H1 (cell line): ENCODE measurements at regions not wholly inside any gene's neighbourhood (a gene's known extent, or its start where the extent isn't known, plus 50 kb on each side); places are given as distances from the start of the nearest gene placed in this dataset.

Experiments
- CTCF ChIA-PET: fragments of 300-600 bp; sonication (Branson Sonifier 250); formaldehyde crosslinking; loops from one replicate; lab custom pipeline; 2021; ENCODE audit not compliant: partially characterized antibody; lab: Charles Lee
- POLR2A ChIA-PET: fragments of 300-600 bp; sonication (Branson Sonifier 250); formaldehyde crosslinking; loops from one replicate; lab custom pipeline; 2021; ENCODE audit warnings: inconsistent platforms; ENCODE audit not compliant: partially characterized antibody; lab: Charles Lee
- DNase-seq, 2 experiments: peaks; one replicate each; pipeline versions ENCODE4 v3.0.0 to v3.0.0-alpha.2; 2010 to 2022; ENCODE audit warnings: low spot score in 2 of 2, low read depth in 1 of 2, mixed read lengths in 1 of 2
- FAIRE-seq: peaks from 2 replicates; lab custom pipeline; 2011; peaks lifted over from hg19 to GRCh38; lab: Jason Lieb, UNC
- H2AFZ ChIP-seq: 2 replicates; pipeline ENCODE4 v1.8.1; 2012; ENCODE audit warnings: low read length, inconsistent platforms
- H2AK5ac ChIP-seq: 2 replicates; pipeline ENCODE4 v1.6.1; 2013; ENCODE audit warnings: low read depth, low read length
- H2BK120ac ChIP-seq: replicated peaks from 2 replicates; pipeline ENCODE3; 2013; ENCODE audit warnings: low read depth, low read length, inconsistent platforms
- H2BK12ac ChIP-seq: 2 replicates; pipeline ENCODE4 v1.6.1; 2013; ENCODE audit warnings: low read depth, low read length
- H2BK15ac ChIP-seq: 2 replicates; pipeline ENCODE4 v1.6.1; 2013; ENCODE audit warnings: low read length
- H2BK20ac ChIP-seq: 2 replicates; pipeline ENCODE4 v1.6.1; 2013; ENCODE audit warnings: low read length
- H2BK5ac ChIP-seq: 2 replicates; pipeline ENCODE4 v1.6.1; 2013; ENCODE audit warnings: low read depth, low read length
- H3K14ac ChIP-seq: 2 replicates; pipeline ENCODE4 v1.6.1; 2013; ENCODE audit warnings: inconsistent platforms; ENCODE audit not compliant: insufficient read length
- H3K18ac ChIP-seq: 2 replicates; pipeline ENCODE4 v1.6.1; 2013; ENCODE audit warnings: low read length; ENCODE audit errors: extremely low read depth
- H3K23ac ChIP-seq: 2 replicates; pipeline ENCODE4 v1.6.1; 2013; ENCODE audit warnings: inconsistent platforms; ENCODE audit not compliant: insufficient read length
- H3K23me2 ChIP-seq: 2 replicates; pipeline ENCODE4 v1.6.1; 2013; ENCODE audit warnings: low read depth, low read length
- H3K27ac ChIP-seq: 2 replicates; pipeline ENCODE4 v1.6.1; 2011; ENCODE audit warnings: low read depth, low read length, inconsistent platforms
- H3K27me3 ChIP-seq, 4 experiments: replicated peaks in 1 of 4; 1 replicate in 1 of 4; 2 replicates in 3 of 4; pipeline versions ENCODE4 v1.6.1 to v1.8.1; 2011 to 2013; ENCODE audit warnings: low read length in 3 of 4, mild to moderate bottlenecking in 3 of 4, inconsistent platforms in 2 of 4, mixed read lengths in 2 of 4, moderate library complexity in 1 of 4; ENCODE audit not compliant: control insufficient read depth in 3 of 4, insufficient read depth in 3 of 4; ENCODE audit errors: extremely low read depth in 1 of 4
- H3K36me3 ChIP-seq, 4 experiments: 2 replicates each; pipeline versions ENCODE4 v1.6.1 to v1.8.1; 2011 to 2013; ENCODE audit warnings: mild to moderate bottlenecking in 4 of 4, low read length in 3 of 4, moderate library complexity in 2 of 4, control low read depth in 1 of 4, inconsistent platforms in 1 of 4; ENCODE audit not compliant: insufficient read depth in 4 of 4, control insufficient read depth in 2 of 4
- H3K4ac ChIP-seq: replicated peaks from 2 replicates; pipeline ENCODE3; 2013; ENCODE audit warnings: low read length, low read depth, mixed read lengths, inconsistent platforms; ENCODE audit not compliant: insufficient read length
- H3K4me1 ChIP-seq, 4 experiments: replicated peaks in 1 of 4; 1 replicate in 1 of 4; 2 replicates in 3 of 4; pipeline versions ENCODE4 v1.6.1 to v1.8.1; 2011 to 2013; ENCODE audit warnings: low read length in 3 of 4, inconsistent platforms in 2 of 4, mixed read lengths in 1 of 4; ENCODE audit not compliant: insufficient read depth in 4 of 4, control insufficient read depth in 3 of 4
- H3K4me2 ChIP-seq, 2 experiments: 2 replicates each; pipeline versions ENCODE4 v1.6.1 to v1.8.1; 2011 to 2013; ENCODE audit warnings: low read depth in 2 of 2, low read length in 2 of 2, control low read depth in 1 of 2, inconsistent platforms in 1 of 2, mild to moderate bottlenecking in 1 of 2; ENCODE audit not compliant: insufficient read depth in 1 of 2
- H3K4me3 ChIP-seq, 4 experiments: fragments of 200-600, 300-600 bp in 1 of 4; sonication (generic), shearing (Covaris generic), sonication (Bioruptor Twin) in 1 of 4; 2 replicates each; pipeline versions ENCODE4 v1.5.1 to v1.8.1; 2011 to 2016; ENCODE audit warnings: low read length in 4 of 4, low read depth in 3 of 4, control low read depth in 2 of 4, inconsistent platforms in 2 of 4, mild to moderate bottlenecking in 2 of 4, mixed read lengths in 1 of 4, moderate library complexity in 1 of 4; ENCODE audit not compliant: insufficient read depth in 2 of 4; ENCODE audit errors: extremely low read depth in 1 of 4
- H3K56ac ChIP-seq: replicated peaks from 2 replicates; pipeline ENCODE3; 2013; ENCODE audit warnings: low read depth, mild to moderate bottlenecking, mixed read lengths, low read length, inconsistent platforms; ENCODE audit not compliant: insufficient read length
- H3K79me1 ChIP-seq: 2 replicates; pipeline ENCODE4 v1.6.1; 2013; ENCODE audit warnings: low read depth, low read length, control low read depth
- H3K79me2 ChIP-seq, 2 experiments: 2 replicates each; pipeline versions ENCODE4 v1.6.1 to v1.8.1; 2012 to 2013; ENCODE audit warnings: low read length in 2 of 2, mild to moderate bottlenecking in 2 of 2, inconsistent platforms in 1 of 2; ENCODE audit not compliant: insufficient read depth in 2 of 2, control insufficient read depth in 1 of 2
- H3K9ac ChIP-seq, 4 experiments: replicated peaks in 1 of 4; 1 replicate in 1 of 4; 2 replicates in 3 of 4; pipeline versions ENCODE4 v1.6.1 to v1.8.1; 2011 to 2013; ENCODE audit warnings: low read depth in 3 of 4, low read length in 3 of 4, control low read depth in 2 of 4, mild to moderate bottlenecking in 2 of 4, moderate library complexity in 2 of 4, inconsistent platforms in 1 of 4; ENCODE audit errors: extremely low read depth in 1 of 4
- H3K9me3 ChIP-seq, 2 experiments: 2 replicates each; pipeline versions ENCODE4 v1.6.1 to v1.8.1; 2012 to 2013; ENCODE audit warnings: mild to moderate bottlenecking in 2 of 2, moderate library complexity in 2 of 2, control low read depth in 1 of 2, inconsistent platforms in 1 of 2, low read depth in 1 of 2, low read length in 1 of 2, mixed read lengths in 1 of 2; ENCODE audit not compliant: insufficient read depth in 2 of 2
- H4K20me1 ChIP-seq, 2 experiments: replicated peaks in 1 of 2; 2 replicates each; pipeline versions ENCODE3 to v1.8.1; 2011 to 2013; ENCODE audit warnings: inconsistent platforms in 2 of 2, low read length in 2 of 2, mild to moderate bottlenecking in 1 of 2; ENCODE audit not compliant: insufficient read depth in 2 of 2, control insufficient read depth in 1 of 2
- H4K5ac ChIP-seq: 2 replicates; pipeline ENCODE4 v1.6.1; 2013; ENCODE audit warnings: low read length, low read depth, mixed read lengths, inconsistent platforms; ENCODE audit not compliant: insufficient read length
- H4K8ac ChIP-seq: 2 replicates; pipeline ENCODE4 v1.8.0; 2013; ENCODE audit warnings: mild to moderate bottlenecking, moderate library complexity, low read length, inconsistent platforms; ENCODE audit not compliant: insufficient read depth; ENCODE audit errors: extremely low read depth
- H4K91ac ChIP-seq: replicated peaks from 2 replicates; pipeline ENCODE3; 2013; ENCODE audit warnings: low read length, mixed read lengths, inconsistent platforms; ENCODE audit not compliant: insufficient read length
- ATF3 ChIP-seq: IDR thresholded peaks from 2 replicates; pipeline ENCODE4 v1.6.1; 2011; ENCODE audit warnings: low read depth, mild to moderate bottlenecking, low read length; ENCODE audit not compliant: insufficient read depth
- CEBPB ChIP-seq: IDR thresholded peaks from 2 replicates; pipeline ENCODE4 v1.6.1; 2012; ENCODE audit warnings: low read depth, low read length
- CHD1 ChIP-seq: IDR thresholded peaks from 2 replicates; pipeline ENCODE4 v1.6.1; 2012; ENCODE audit warnings: low read depth, low read length, improper control_type of control experiment
- KDM1A ChIP-seq: fragments of 200-600, 300-600 bp; sonication (generic); IDR thresholded peaks from 2 replicates; pipeline ENCODE4 v1.7.1; 2016; ENCODE audit warnings: mild to moderate bottlenecking, low read length, borderline replicate concordance
- POU5F1 ChIP-seq: IDR thresholded peaks from 2 replicates; pipeline ENCODE4 v1.6.1; 2011; ENCODE audit warnings: low read depth, mild to moderate bottlenecking, low read length, moderate library complexity
- SIN3A ChIP-seq, 2 experiments: IDR thresholded peaks in 1 of 2; conservative IDR thresholded peaks in 1 of 2; 2 replicates each; pipeline ENCODE4 v1.6.1; 2011 to 2012; ENCODE audit warnings: low read length in 2 of 2, improper control_type of control experiment in 1 of 2, low read depth in 1 of 2, mild to moderate bottlenecking in 1 of 2
- SP2 ChIP-seq: IDR thresholded peaks from 2 replicates; pipeline ENCODE4 v1.6.1; 2012; ENCODE audit warnings: mild to moderate bottlenecking, low read length, inconsistent platforms
- TAF1 ChIP-seq: IDR thresholded peaks from 2 replicates; pipeline ENCODE4 v1.6.1; 2011; ENCODE audit warnings: mild to moderate bottlenecking, low read depth, low read length
- TEAD4 ChIP-seq: IDR thresholded peaks from 2 replicates; pipeline ENCODE4 v1.6.1; 2012; ENCODE audit warnings: low read depth, low read length, inconsistent platforms, mixed read lengths
- WGBS, 2 experiments: shearing (Covaris generic) in 1 of 2; methylation state at CpG; one replicate each; pipeline versions ENCODE4 v1.1.6 to v1.1.7; 2013 to 2015; ENCODE audit warnings: low lambda C conversion rate in 2 of 2, mixed read lengths in 2 of 2, inconsistent platforms in 1 of 2, low coverage in 1 of 2, missing lambda C conversion rate in 1 of 2; ENCODE audit not compliant: insufficient replicate concordance in 2 of 2, insufficient coverage in 1 of 2, insufficient read length in 1 of 2; ENCODE audit errors: extremely low coverage in 1 of 2, missing lambda C conversion rate in 1 of 2; 5-methylcytosine and 5-hydroxymethylcytosine counted together

- no peak for FAIRE-seq
Measured at GRCh38 chr1:193799371-193799770, 613.0 kb upstream of the B3GALT2 start.

More at GRCh38 chr1:193799371-193799770, 613.0 kb upstream of the B3GALT2 start:
- Histone ChIP-seq H4K91ac (no peak overlapping the region), H3K4me1 (no peaks in the 10 kb centered on the region), H2BK5ac (no peak overlapping the region), H3K79me2 (no peaks in the 10 kb centered on the region), H3K23ac (no peak overlapping the region), H2BK120ac (no peak overlapping the region), H3K4ac (no peak overlapping the region), H3K4me3 (no peak overlapping the region), H3K56ac (no peak overlapping the region), H2AFZ (no peak overlapping the region), H2BK20ac (no peak overlapping the region), H4K5ac (no peak overlapping the region), H3K79me1 (no peaks in the 10 kb centered on the region), H3K27ac (no peak overlapping the region), H3K9me3 (no peaks in the 10 kb centered on the region), H4K20me1 (no peaks in the 10 kb centered on the region), H3K18ac (no peak overlapping the region), H3K36me3 (no peaks in the 10 kb centered on the region), H3K23me2 (no peaks in the 10 kb centered on the region), H3K4me2 (no peak overlapping the region), H2BK15ac (no peak overlapping the region), H4K8ac (no peak overlapping the region), H2BK12ac (no peak overlapping the region)
- DNase-seq, result no peak
- no peak for TF ChIP-seq CEBPB
- no peak for TF ChIP-seq TAF1
- TF ChIP-seq TEAD4, result no peak
- TF ChIP-seq CHD1, result no peak
- no peak for TF ChIP-seq KDM1A
- no peak for TF ChIP-seq POU5F1
- TF ChIP-seq SIN3A (conservative IDR thresholded peaks at IDR 0.05 in 1 of 2, IDR thresholded peaks at IDR 0.05 in 1 of 2; ENCODE audit: low read depth in 1 of 2, low read length in 2 of 2), result no peak
- no peak for TF ChIP-seq SP2
- TF ChIP-seq ATF3, result no peak
- TF ChIP-seq, all 59 proteins: peak for 0
- no peak overlapping the region for H3K14ac ChIP-seq
- no peak overlapping the region for H2AK5ac ChIP-seq
- WGBS, 2 experiments, result 94% methylated on average over 2 of the region's 2 CpGs; no CpG with 5 or more reads in 1 of the 2 experiments
- H3K27me3 ChIP-seq, result no peaks in the 10 kb centered on the region
- CTCF ChIA-PET, result interaction anchor here (0.6 to 1.2 kb wide), 2 partner anchors 18 to 45 kb away, joined by 3 read pairs; no protein-coding TSS in a partner anchor
- H3K9ac ChIP-seq, result no peak overlapping the region
- POLR2A ChIA-PET, result no interaction called here
